ENCODE measurements at regions not wholly inside any gene's neighbourhood (a gene's known extent, or its start where the extent isn't known, plus 50 kb on each side); places are given as distances from the start of the nearest gene placed in this dataset.

GRCh38 chr14:21874946-21875345, 201.3 kb upstream of the OR4E1 start:
- TF ChIP-seq CTCF (IDR thresholded peaks at IDR 0.05) (no peak), SIN3A (IDR thresholded peaks at IDR 0.05; ENCODE audit: borderline replicate concordance, insufficient read depth, low read depth, low read length) (no peak), POLR2AphosphoS5 (IDR thresholded peaks at IDR 0.05; ENCODE audit: low read depth, low read length) (no peak)
